GM15510 (cell line): ENCODE measurements at regions not wholly inside any gene's neighbourhood (a gene's known extent, or its start where the extent isn't known, plus 50 kb on each side); places are given as distances from the start of the nearest gene placed in this dataset.

Source experiments
- POLR2A ChIP-seq: IDR thresholded peaks from 3 replicates; pipeline ENCODE4 v1.6.1; 2011; ENCODE audit warnings: borderline replicate concordance; ENCODE audit not compliant: insufficient read length; ENCODE audit errors: extremely low read depth

DNA sequence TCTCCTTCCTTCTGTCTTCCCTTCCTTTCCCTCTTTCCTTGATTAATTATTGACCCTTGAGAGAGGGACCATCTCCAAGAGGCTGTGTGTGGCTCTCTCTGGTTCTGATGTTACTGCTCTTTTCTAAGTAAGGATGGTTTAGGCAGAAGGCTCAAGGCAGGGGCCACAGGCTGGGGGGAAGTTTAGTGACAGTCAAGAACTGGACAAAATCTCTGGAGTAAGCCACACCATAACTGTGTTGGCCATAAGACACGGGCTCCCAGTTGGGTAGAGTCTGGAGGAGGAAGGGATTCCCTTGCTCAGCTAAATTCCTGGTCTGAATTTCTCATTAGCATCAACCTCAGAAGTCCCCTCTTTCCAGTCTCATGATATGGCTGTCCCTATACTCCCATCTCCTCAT, 74.7 kb downstream of the BUD13 start:
- TF ChIP-seq POLR2A, result no peak

DNA sequence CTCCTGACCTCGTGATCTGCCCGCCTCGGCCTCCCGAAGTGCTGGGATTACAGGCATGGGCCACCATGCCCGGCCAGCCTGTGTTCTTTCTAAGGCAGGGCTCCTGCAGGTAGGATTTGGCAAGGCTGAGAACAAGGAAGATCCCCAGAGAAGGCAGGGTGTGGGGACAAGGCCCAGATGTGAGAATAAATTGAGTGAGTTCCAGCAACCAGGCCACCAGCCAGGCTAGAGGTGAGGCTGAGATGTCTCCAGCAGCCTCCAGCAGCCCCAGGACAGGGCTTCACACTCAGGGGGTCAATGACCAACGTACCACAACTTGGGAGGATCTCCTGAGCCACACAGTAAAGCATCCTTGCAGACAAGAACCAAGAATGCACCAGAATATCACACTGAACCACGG, 75.1 kb downstream of the BUD13 start:
- no peak for TF ChIP-seq POLR2A

DNA sequence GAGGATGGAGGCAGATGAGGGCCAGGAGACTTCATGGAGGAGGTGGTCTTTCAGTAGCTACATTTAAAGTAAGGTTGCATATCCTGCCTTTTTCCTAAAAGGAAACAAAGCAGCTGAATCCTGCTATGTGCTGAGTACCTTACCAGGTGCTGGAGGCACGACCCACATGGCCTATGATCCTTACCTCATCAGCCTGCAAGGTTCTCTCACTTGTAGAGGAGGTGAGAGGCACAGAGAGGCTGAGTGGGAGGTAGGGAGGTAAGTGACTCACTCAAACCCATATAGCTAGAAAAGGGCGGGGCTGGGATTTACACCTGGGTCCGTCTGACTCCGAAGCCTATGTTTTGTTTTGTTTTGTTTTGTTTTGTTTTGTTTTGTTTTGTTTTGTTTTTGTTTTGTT, 75.8 kb downstream of the BUD13 start:
- TF ChIP-seq POLR2A, result no peak

DNA sequence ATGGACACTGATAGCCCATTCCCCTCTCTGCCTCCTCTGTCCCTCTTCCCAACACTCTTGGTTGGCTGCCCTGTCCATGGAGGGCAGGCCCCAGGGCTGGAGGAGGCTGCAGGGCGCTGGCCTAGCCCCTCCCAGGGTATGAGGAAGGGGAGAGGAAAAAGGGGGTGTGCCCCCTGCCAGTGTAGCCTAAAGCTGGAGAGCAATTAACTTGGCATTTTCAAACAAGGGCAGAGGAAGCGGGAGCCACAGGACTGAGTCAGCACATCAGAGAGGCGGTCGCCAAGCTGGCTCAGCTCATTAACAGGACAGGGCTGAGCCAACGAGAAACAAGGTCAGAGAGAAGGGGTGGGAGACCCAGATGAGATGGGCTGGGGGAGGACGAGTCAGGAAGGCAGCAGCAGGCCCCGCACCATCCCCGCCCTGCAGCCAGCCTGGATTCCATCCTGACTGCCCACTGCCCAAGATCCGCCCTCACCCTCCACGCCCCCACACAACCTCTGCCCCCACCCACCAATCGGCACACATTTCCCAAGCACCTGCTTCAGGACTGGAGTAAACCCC, 76.3 kb downstream of the BUD13 start:
- no peak for TF ChIP-seq POLR2A

DNA sequence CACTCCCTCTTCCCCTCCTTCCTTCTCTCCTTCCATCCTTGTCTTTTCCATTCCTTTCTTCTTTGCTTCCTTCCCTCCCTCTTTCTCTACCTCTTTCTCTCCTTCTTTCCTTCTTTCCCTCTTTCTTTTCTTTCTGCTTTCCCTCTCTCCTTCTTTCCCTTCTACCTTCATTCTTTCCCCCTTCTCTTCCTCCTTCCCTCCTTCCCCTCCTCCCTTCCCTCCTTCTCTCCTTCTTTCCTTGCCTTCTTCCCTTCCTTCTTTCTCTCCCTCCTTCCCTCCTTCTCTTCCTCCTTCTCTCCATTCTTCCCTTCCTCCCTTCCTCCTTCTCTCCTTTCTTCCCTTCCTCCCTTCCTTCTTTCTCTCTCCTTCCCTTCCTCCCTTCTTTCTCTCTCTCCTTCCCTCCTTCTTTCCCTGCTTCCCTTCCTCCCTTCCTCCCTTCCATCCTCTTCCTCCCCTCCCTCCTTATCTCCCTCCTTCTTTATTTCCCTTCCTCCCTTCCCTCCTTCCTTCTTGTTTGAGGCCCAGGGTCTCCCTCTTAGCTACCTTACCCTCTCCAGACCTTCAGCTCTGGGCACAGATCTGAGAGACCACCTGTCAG, 77.0 kb downstream of the BUD13 start:
- TF ChIP-seq POLR2A, result no peak

DNA sequence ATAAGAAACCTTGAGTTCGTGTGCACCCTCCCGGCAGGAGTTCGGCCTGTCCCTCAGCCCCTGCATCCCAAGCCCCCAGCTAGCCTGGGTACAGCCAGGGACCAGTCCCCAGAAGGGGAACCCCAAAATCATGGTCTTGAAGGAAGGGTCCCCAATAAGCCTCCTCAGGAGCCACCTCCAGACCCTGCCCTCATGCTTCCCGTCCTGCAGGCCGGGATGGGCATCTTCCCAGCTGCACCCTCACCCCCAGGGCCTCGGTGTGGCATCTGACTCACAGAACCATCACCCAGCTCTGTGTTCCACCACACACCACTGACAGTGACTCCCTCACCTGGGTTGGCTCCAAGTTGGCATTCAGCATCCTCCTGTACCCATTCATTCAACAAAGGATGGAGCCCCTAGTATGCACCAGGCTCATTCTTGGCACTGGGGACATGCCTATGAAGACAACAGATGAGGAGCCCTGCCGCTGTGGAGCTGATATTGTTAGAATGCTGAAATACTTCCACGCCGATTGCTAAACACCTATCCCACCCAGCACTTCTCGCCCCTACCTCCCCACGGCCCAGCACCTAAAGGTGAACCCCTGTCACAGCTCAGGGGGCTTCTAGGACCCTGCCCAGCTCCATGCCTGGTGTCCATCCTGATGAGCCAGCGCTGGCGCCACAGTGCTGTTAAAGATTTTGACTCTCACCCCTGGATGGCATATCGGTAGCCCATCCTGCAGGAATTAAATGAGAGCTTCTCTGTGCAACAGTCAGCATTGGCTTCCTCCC, 77.8 kb downstream of the BUD13 start:
- no peak for TF ChIP-seq POLR2A

DNA sequence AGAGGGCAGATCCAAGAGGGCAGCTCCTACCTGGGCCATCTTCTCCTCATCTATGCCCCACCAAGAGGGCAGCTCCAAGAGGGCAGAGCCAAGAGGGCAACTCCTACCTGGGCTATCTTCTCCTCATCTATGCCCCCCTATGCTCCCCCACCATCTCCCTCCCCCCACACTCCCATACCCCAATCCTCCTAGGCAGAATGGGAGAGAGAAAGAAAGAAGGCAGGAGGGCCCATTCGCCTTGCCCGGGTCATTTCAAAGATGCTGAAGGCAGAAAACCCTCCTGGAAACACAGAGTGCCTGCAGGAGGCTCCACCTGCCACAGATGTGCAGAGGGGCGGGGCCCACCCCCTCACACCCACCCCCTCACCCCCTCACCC, 78.5 kb downstream of the BUD13 start:
- no peak for TF ChIP-seq POLR2A

DNA sequence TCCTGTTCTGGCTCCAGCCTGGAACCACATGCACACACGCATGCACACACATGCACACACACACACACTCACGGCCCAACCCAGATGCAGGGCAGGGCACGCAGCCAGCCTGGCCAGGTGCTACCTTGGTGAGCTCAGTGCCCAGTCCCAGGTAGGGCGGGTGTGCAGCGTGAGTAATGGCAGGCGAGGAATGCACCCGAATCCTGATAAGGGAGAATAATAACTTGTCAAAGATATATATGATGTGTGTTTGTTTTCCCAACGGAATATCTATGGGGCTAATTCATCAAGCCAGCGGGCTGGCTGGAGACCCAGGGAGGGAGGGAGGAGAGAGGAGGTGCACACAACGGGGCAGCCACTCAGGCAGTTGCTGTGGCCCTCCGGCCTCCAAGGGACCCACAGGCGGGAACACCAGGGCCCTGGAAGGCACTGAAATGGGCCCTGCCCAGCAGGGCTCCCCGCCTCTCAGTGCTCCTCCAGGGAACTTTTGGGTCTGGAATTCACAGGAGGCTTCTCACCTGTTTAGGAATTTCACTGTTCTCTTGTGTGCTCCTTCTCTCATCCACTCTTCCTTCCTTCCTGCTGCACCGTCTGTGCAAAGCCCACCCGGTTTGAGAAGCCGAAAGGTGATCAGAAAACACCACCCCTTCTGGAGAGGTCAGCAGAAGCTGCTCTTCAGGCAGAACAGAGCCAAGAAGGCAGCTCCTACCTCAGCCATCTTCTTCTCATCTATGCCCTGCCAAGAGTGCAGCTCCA, 79.0 kb downstream of the BUD13 start:
- TF ChIP-seq POLR2A, result no peak

DNA sequence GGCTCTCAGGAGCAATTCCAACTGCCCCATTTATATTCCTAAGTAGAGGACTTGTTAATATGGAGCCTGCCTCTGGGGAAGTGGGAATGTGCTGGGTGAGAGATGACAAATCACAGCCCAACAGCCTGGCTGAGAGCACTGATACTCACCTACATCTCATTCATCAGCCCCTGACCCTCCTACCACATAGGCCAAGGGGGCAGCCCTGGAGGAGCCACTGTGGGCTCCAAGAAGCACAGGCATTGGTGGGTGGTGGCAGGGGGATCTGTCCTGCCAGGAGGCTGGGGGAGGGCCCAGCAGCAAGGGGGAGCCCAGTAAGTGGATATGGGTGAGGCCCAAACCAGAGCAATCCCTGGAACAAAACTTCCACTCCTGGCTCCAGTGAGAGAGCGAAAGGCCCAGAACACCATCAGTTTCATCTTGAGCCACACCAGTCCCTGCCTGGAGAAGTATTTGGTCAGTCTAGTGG, 79.7 kb downstream of the BUD13 start:
- TF ChIP-seq POLR2A, result no peak

DNA sequence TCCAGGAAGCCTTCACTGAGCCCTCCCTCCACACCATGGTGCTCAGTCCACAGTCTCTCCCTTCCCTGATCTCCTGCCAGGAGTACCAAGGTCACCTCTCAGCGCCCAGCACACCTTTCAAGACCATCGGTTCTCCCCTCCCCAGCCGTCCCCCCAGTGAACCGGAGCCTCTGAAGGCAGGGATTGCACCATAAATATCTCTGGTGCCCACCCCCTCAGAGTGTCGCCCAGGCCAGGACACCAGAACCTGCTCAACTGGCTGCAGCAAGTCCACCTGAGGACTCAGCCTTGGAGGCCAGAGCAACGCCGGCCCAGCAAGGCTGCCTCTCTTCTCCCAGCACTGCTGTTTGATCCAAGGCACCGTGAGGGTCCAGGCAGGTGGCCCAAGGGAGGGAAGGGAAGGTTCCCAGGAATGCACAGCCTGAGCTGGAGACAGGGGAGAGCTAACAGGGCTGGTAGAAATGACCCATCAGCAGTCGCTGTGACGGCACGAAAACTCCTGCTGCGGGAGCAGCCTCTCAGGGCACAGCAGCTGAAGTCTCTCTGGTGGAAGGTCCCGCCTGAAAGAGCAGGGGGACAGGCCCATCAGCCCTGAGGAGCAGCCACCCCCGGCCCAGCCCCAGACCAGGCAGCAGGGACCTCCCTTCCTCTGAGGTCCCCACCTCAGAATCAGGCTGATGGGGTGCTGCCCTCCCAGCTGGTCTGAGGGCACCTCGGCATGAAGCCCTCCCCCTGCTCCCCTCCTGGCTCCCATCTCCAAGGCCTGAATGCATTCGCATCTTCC, 80.3 kb downstream of the BUD13 start:
- no peak for TF ChIP-seq POLR2A

DNA sequence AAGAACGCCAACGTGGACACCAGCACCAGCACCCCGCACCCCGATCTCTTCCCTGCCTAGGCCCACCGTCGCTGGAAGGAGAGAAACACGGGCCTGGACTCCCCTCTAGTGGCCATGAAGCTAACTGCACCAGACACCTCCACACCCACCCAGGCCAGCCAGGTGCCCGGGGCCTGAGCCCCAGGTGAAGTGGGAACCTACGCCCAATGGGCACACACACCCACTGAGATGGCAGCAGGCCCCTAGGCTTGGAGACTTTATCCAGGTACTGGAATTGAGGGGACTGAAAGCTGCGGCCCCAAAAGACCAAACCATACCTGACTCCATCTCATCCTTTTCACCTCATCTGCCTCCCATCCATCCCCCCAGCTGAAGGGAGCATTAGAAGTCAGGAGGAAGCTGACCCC, 81.0 kb downstream of the BUD13 start:
- no peak for TF ChIP-seq POLR2A

- no peak for TF ChIP-seq POLR2A
Observed at GRCh38 chr11:116690611-116691010, 82.2 kb downstream of the BUD13 start.

GRCh38 chr11:116689413-116690127, 83.2 kb downstream of the BUD13 start:
- TF ChIP-seq POLR2A, result no peak

DNA sequence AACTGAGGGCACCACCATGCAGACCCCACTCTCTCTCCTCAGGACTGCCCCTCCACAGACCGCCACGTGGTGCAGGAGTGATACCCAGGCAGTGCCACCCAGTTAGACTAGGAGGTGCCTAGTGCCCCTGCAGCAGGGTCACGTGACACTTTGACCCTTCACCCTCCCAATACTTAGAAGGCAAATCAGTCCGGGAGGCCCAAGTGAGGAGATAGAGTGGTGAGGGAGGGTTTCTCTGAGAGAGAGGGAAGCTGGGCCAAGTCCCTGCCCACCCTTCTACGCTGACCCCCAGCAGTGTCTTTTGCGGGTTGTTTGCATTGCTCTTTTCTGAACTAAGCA, 84.6 kb downstream of the BUD13 start:
- TF ChIP-seq POLR2A, result no peak
